ENCODE measurements at regions not wholly inside any gene's neighbourhood (a gene's known extent, or its start where the extent isn't known, plus 50 kb on each side); places are given as distances from the start of the nearest gene placed in this dataset.

GRCh38 chr5:18740301-18740700 is 1106.0 kb downstream of the TAF11L14 start:
- H3K56ac ChIP-seq (replicated peaks; ENCODE audit: insufficient read length, low read depth, low read length), result no peak overlapping the region
- H3K23me2 ChIP-seq (ENCODE audit: low read depth, low read length), result no peaks in the 10 kb centered on the region
- CTCF ChIA-PET (ENCODE audit: partially characterized antibody), result no interaction called here
- no peak overlapping the region for H3K9ac ChIP-seq (replicated peaks in 1 of 4; ENCODE audit: extremely low read depth in 1 of 4, low read depth in 3 of 4, low read length in 3 of 4)
- H4K20me1 ChIP-seq (replicated peaks in 1 of 2; ENCODE audit: control insufficient read depth in 1 of 2, insufficient read depth in 2 of 2, low read length in 2 of 2), result no peaks in the 10 kb centered on the region
- DNase-seq (ENCODE audit: low read depth in 1 of 2, low spot score in 2 of 2) (no peak), FAIRE-seq (no peak)
- H2BK120ac ChIP-seq (replicated peaks; ENCODE audit: low read depth, low read length), result no peak overlapping the region
- no peak overlapping the region for H2AK5ac ChIP-seq (ENCODE audit: low read depth, low read length)
- no peak overlapping the region for H4K5ac ChIP-seq (ENCODE audit: insufficient read length, low read depth, low read length)
- H2BK12ac ChIP-seq (ENCODE audit: low read depth, low read length), result no peak overlapping the region
- H4K8ac ChIP-seq (ENCODE audit: extremely low read depth, insufficient read depth, low read length), result no peak overlapping the region
- no peak overlapping the region for H3K27ac ChIP-seq (ENCODE audit: low read depth, low read length)
- H4K91ac ChIP-seq (replicated peaks; ENCODE audit: insufficient read length, low read length), result no peak overlapping the region
- H3K23ac ChIP-seq (ENCODE audit: insufficient read length), result no peak overlapping the region
- no peaks in the 10 kb centered on the region for H3K27me3 ChIP-seq (replicated peaks in 1 of 4; ENCODE audit: control insufficient read depth in 3 of 4, extremely low read depth in 1 of 4, insufficient read depth in 3 of 4, low read length in 3 of 4)
- H3K4me1 ChIP-seq (replicated peaks in 1 of 4; ENCODE audit: control insufficient read depth in 3 of 4, insufficient read depth in 4 of 4, low read length in 3 of 4), result peaks cover 0 to 11% (median 5%) of the 10 kb centered on the region in 4 experiments; a peak in 5 of 7 replicates
- no peaks in the 10 kb centered on the region for H3K9me3 ChIP-seq (ENCODE audit: insufficient read depth in 2 of 2, low read depth in 1 of 2, low read length in 1 of 2)
- H2BK5ac ChIP-seq (ENCODE audit: low read depth, low read length), result no peak overlapping the region
- no peak overlapping the region for H2AFZ ChIP-seq (ENCODE audit: low read length)
- no peaks in the 10 kb centered on the region for H3K79me2 ChIP-seq (ENCODE audit: control insufficient read depth in 1 of 2, insufficient read depth in 2 of 2, low read length in 2 of 2)
- no peak overlapping the region for H2BK15ac ChIP-seq (ENCODE audit: low read length)
- H3K14ac ChIP-seq (ENCODE audit: insufficient read length), result no peak overlapping the region
- no peak overlapping the region for H2BK20ac ChIP-seq (ENCODE audit: low read length)
- H3K79me1 ChIP-seq (ENCODE audit: low read depth, low read length), result no peaks in the 10 kb centered on the region
- POLR2A ChIA-PET (ENCODE audit: partially characterized antibody), result no interaction called here
- H3K4ac ChIP-seq (replicated peaks; ENCODE audit: insufficient read length, low read depth, low read length), result no peak overlapping the region
- TF ChIP-seq SAP30 (IDR thresholded peaks at IDR 0.05; ENCODE audit: insufficient read depth, insufficient replicate concordance, low read length) (no peak), HDAC6 (IDR thresholded peaks at IDR 0.05; ENCODE audit: low read depth, low read length) (no peak), CREB1 (IDR thresholded peaks at IDR 0.05) (no peak), FOSL1 (IDR thresholded peaks at IDR 0.05; ENCODE audit: insufficient read depth, low read depth, low read length) (no peak), E2F6 (IDR thresholded peaks at IDR 0.05) (no peak), EZH2 (IDR thresholded peaks at IDR 0.05; ENCODE audit: low read depth, low read length, severe bottlenecking) (no peak), NANOG (IDR thresholded peaks at IDR 0.05; ENCODE audit: insufficient read depth, low read depth, low read length, poor library complexity, severe bottlenecking) (no peak), NRF1 (IDR thresholded peaks at IDR 0.05; ENCODE audit: low read depth, low read length) (no peak), CHD2 (IDR thresholded peaks at IDR 0.05; ENCODE audit: low read length) (no peak), RXRA (IDR thresholded peaks at IDR 0.05; ENCODE audit: insufficient read depth, low read depth, low read length) (no peak), ASH2L (IDR thresholded peaks at IDR 0.05; ENCODE audit: low read length) (no peak), HDAC2 (IDR thresholded peaks at IDR 0.05; ENCODE audit: borderline replicate concordance in 1 of 2, low read depth in 2 of 2, low read length in 2 of 2) (no peak)
- TF ChIP-seq, protein P1, sequence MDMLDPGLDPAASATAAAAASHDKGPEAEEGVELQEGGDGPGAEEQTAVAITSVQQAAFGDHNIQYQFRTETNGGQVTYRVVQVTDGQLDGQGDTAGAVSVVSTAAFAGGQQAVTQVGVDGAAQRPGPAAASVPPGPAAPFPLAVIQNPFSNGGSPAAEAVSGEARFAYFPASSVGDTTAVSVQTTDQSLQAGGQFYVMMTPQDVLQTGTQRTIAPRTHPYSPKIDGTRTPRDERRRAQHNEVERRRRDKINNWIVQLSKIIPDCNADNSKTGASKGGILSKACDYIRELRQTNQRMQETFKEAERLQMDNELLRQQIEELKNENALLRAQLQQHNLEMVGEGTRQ (IDR thresholded peaks at IDR 0.05; ENCODE audit: low read length), result no peak
- TF ChIP-seq, protein P2, sequence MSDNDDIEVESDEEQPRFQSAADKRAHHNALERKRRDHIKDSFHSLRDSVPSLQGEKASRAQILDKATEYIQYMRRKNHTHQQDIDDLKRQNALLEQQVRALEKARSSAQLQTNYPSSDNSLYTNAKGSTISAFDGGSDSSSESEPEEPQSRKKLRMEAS (IDR thresholded peaks at IDR 0.05), result no peak
- no peak overlapping the region for H3K4me2 ChIP-seq (ENCODE audit: insufficient read depth in 1 of 2, low read depth in 2 of 2, low read length in 2 of 2)
- H3K18ac ChIP-seq (ENCODE audit: extremely low read depth, low read length), result no peak overlapping the region
- no peak overlapping the region for H3K4me3 ChIP-seq (ENCODE audit: extremely low read depth in 1 of 4, insufficient read depth in 2 of 4, low read depth in 3 of 4, low read length in 4 of 4)
- H3K36me3 ChIP-seq (ENCODE audit: control insufficient read depth in 2 of 4, insufficient read depth in 4 of 4, low read length in 3 of 4), result no peaks in the 10 kb centered on the region

All from H1 (cell line).